Stimulated activated naive CD8-positive, alpha-beta T cell treated with anti-CD3 and anti-CD28 coated beads, Interleukin-15, amount 100 ng/mL, for 72 hours (primary cell): ENCODE measurements at regions not wholly inside any gene's neighbourhood (a gene's known extent, or its start where the extent isn't known, plus 50 kb on each side); places are given as distances from the start of the nearest gene placed in this dataset.

ENCODE experiments used
- ATAC-seq: fragments of 150-1000 bp; cut with Tn5 transposase; 2 replicates; pipeline ENCODE4 v1.10.0; 2021; ENCODE audit warnings: mild to moderate bottlenecking, moderate library complexity
- DNase-seq, 2 donors: peaks; one replicate each; pipeline ENCODE4 v3.0.0; 2021 to 2022
- H3K27ac Mint-ChIP-seq, 2 donors: one replicate each; pipeline ENCODE4 v1.8.0; 2022; ENCODE audit warnings: mild to moderate bottlenecking in 2 of 2, mixed read lengths in 2 of 2, moderate library complexity in 2 of 2
- H3K27me3 Mint-ChIP-seq: one replicate; pipeline ENCODE4 v1.8.0; 2022; ENCODE audit warnings: mixed read lengths
- H3K4me1 Mint-ChIP-seq: one replicate; pipeline ENCODE4 v1.8.0; 2022; ENCODE audit warnings: mild to moderate bottlenecking, mixed read lengths
- H3K4me3 Mint-ChIP-seq, 2 donors: one replicate each; pipeline ENCODE4 v1.8.0; 2022; ENCODE audit warnings: mild to moderate bottlenecking in 2 of 2, mixed read lengths in 2 of 2, moderate library complexity in 1 of 2
- H3K9me3 Mint-ChIP-seq, 2 donors: one replicate each; pipeline ENCODE4 v1.8.0; 2022; ENCODE audit warnings: mixed read lengths in 2 of 2

DNA sequence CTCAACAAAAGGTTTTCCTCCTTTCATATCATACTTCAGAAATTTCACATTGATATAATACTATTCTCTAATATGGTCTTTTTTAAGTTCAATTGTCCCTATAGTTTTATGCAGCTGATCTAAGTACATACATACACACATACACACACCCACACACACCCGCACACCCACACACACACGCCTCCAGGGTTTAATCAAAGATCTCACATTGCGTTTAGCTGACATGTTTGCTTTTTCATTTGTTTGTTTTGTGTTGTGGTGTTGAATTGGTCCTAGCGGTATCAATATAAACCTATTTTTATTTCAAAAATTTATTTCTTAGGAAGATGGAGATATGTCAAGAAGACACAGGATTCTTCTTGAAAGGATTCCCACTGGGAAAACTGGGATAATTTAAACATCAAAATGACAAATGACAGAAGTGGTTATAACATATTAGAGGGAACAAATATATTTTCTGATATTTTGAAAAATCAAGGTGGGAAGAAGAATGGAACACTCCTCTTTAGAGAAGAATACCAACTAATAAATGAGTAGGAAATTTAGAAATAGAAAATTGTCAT, 434.9 kb upstream of the SLC30A5 start:
- no peak for DNase-seq
- Mint-ChIP-seq H3K4me3 (no peak overlapping the region), H3K4me1 (peaks cover 5% of the 10 kb centered on the region), H3K27ac (no peak overlapping the region), H3K27me3 (no peaks in the 10 kb centered on the region), H3K9me3 (peaks cover 3 to 6% of the 10 kb centered on the region in 2 donors)
- ATAC-seq = no peak

DNA sequence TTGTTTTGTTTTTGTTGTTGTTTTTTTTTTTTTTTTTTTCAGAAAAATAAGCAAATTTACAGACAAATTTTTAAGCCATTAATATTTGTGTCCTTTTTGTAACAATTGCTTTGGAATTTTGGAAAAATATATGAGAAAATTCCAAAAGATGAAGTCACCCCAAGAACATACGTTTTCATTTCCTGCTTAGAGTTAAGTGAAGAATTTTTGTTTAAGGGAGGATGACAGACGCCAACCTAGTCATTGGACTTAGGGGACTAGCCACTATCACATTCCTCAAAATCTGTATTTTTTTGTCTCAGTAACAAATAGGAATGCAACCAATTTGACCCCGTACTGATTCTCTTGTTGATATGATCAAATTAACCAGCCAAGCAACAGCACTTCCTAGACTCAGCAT, 433.9 kb upstream of the SLC30A5 start:
- Mint-ChIP-seq H3K27ac (no peak overlapping the region), H3K27me3 (no peaks in the 10 kb centered on the region), H3K9me3 (peaks cover 3 to 6% of the 10 kb centered on the region in 2 donors), H3K4me3 (no peak overlapping the region), H3K4me1 (peaks cover 5% of the 10 kb centered on the region)
- ATAC-seq (no peak), DNase-seq (no peak)

DNA sequence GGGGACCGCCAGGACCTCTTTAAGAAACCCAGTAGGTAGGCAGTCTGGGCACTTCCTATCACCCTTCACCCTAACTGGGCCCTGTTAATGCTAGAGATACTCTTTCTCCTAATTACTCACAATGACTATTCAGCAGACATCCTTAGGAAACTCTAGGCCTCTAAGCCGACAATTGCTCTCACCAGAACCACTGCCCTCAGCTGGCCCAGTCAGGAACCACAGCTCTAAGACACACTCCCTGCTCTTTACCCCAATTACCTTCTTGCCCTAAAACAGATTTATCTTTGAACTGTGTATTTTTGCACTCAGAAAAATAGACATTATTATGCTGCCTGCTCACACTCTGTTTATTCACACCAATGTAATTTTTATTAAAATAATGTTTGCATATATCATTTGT, 432.6 kb upstream of the SLC30A5 start:
- ATAC-seq = peak; percentile 45
- peaks cover under 1 to 6% of the 10 kb centered on the region in 2 donors for H3K9me3 Mint-ChIP-seq

GRCh38 chr5:68662804-68663307, 431.0 kb upstream of the SLC30A5 start:
- no peak overlapping the region for H3K27ac Mint-ChIP-seq
- peaks cover 5% of the 10 kb centered on the region for H3K4me1 Mint-ChIP-seq
- no peaks in the 10 kb centered on the region for H3K27me3 Mint-ChIP-seq
- no peak overlapping the region for H3K4me3 Mint-ChIP-seq
- peaks cover 0 to 6% of the 10 kb centered on the region in 2 donors for H3K9me3 Mint-ChIP-seq
- DNase-seq (no peak), ATAC-seq (no peak)

More for the DNA sequence above, 432.6 kb upstream of the SLC30A5 start:
- Mint-ChIP-seq H3K27ac (no peak overlapping the region), H3K4me1 (peaks cover 5% of the 10 kb centered on the region), H3K4me3 (no peak overlapping the region), H3K27me3 (no peaks in the 10 kb centered on the region)
- DNase-seq = no peak

GRCh38 chr5:68669864-68670575, 423.8 kb upstream of the SLC30A5 start:
- peaks cover 10% of the 10 kb centered on the region for H3K4me1 Mint-ChIP-seq
- H3K4me3 Mint-ChIP-seq = no peak overlapping the region
- ATAC-seq = no peak
- H3K27me3 Mint-ChIP-seq = no peaks in the 10 kb centered on the region
- H3K9me3 Mint-ChIP-seq = no peaks in the 10 kb centered on the region
- no peak for DNase-seq
- H3K27ac Mint-ChIP-seq = no peak overlapping the region

DNA sequence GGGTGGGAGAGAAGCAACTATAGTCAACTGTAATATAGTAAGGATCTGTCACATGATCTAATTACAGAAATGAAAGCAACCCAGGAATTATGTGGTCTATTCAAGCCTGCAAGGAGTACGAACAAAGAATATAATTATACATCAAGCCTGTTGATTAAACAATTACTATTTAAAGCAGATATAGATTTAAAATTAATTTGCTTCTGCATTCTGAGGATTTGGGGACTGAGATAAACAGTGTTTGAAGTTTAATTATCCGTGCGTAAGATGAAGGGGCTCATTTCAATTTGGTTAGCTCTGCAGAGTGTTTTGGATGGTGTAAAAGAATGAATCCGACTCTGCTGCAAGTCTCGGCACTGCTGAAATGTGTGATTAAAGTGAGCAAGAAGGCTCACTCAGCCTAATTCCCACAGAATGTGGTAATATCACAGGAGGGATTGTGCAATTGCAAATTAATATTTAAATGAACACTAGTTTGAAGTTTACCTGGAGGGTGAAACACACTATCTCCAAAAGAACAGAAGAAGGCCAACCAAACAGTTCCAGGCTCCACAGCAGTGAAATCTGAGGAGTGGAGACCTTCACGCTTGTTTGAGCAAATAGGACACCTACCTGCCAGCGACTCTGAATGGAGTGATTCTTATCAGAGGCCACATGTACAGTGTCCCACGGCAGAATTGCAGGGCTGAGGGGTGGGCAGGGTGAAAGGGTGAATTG, 420.6 kb upstream of the SLC30A5 start:
- no peak overlapping the region for H3K4me3 Mint-ChIP-seq
- ATAC-seq = no peak
- DNase-seq = no peak
- no peaks in the 10 kb centered on the region for H3K27me3 Mint-ChIP-seq
- no peaks in the 10 kb centered on the region for H3K9me3 Mint-ChIP-seq
- no peak overlapping the region for H3K27ac Mint-ChIP-seq
- H3K4me1 Mint-ChIP-seq = peaks cover 10% of the 10 kb centered on the region

GRCh38 chr5:68673823-68674180, 420.0 kb upstream of the SLC30A5 start:
- no peak for DNase-seq
- no peak for ATAC-seq

GRCh38 chr5:68679041-68679440, 414.8 kb upstream of the SLC30A5 start:
- Mint-ChIP-seq H3K9me3 (no peaks in the 10 kb centered on the region), H3K27ac (no peak overlapping the region), H3K27me3 (no peaks in the 10 kb centered on the region), H3K4me3 (no peak overlapping the region), H3K4me1 (no peaks in the 10 kb centered on the region)
- no peak for ATAC-seq
- DNase-seq = no peak

More at GRCh38 chr5:68673823-68674180, 420.0 kb upstream of the SLC30A5 start:
- Mint-ChIP-seq H3K4me3 (no peak overlapping the region), H3K27me3 (no peaks in the 10 kb centered on the region), H3K4me1 (peaks cover 7% of the 10 kb centered on the region), H3K9me3 (no peaks in the 10 kb centered on the region), H3K27ac (no peak overlapping the region)

DNA sequence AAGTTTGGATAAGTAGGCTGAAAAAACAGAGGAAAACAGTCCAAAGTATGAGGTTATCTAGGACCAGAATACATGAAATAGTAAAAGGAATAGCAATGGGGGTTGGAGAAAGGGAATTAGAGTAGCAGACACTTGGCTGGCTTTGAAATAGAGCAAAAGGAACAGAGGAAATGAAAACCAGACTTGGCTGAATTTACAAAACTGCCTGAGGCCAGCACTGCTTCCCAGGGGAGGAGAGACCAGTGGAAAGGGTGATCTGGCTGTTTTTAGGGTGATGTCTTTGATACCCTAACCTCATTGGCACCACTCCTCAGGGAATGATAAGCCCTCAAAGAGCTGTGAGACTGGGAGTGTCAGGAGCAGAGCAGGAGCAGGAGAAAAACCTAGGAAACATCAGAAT, 413.4 kb upstream of the SLC30A5 start:
- Mint-ChIP-seq H3K27me3 (no peaks in the 10 kb centered on the region), H3K27ac (no peak overlapping the region), H3K4me1 (no peaks in the 10 kb centered on the region), H3K9me3 (no peaks in the 10 kb centered on the region), H3K4me3 (no peak overlapping the region)
- no peak for DNase-seq
- ATAC-seq = no peak

DNA sequence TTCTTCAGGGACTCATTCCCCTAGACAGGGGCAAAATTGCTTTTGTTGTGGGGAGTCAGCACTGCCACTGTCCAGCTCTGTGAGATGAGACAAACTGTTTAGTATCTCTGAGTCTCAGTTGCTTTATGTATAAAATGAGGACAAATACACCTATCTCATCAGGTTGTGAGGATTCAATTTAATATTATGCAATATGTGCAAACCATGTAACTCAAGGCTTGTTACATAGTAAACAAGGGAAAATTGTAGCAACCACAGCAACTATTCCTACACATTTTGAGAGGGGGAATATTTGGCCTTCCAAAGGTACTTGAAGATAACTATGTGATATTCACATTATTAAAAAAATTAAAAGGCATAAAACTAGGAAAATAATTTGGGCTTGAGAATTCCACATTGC, 411.9 kb upstream of the SLC30A5 start:
- no peak for DNase-seq
- Mint-ChIP-seq H3K9me3 (no peaks in the 10 kb centered on the region), H3K27ac (no peak overlapping the region), H3K27me3 (no peaks in the 10 kb centered on the region), H3K4me1 (no peaks in the 10 kb centered on the region), H3K4me3 (no peak overlapping the region)
- no peak for ATAC-seq

- Mint-ChIP-seq H3K4me1 (no peaks in the 10 kb centered on the region), H3K27ac (no peak overlapping the region), H3K9me3 (no peaks in the 10 kb centered on the region), H3K4me3 (no peak overlapping the region), H3K27me3 (no peaks in the 10 kb centered on the region)
- ATAC-seq (no peak), DNase-seq (no peak)
Measured at GRCh38 chr5:68682400-68683160, 411.2 kb upstream of the SLC30A5 start.

- no peaks in the 10 kb centered on the region for H3K9me3 Mint-ChIP-seq
- H3K27ac Mint-ChIP-seq = no peak overlapping the region
- H3K4me3 Mint-ChIP-seq = no peak overlapping the region
- ATAC-seq (no peak), DNase-seq (no peak)
- no peaks in the 10 kb centered on the region for H3K4me1 Mint-ChIP-seq
- H3K27me3 Mint-ChIP-seq = no peaks in the 10 kb centered on the region
Measured at GRCh38 chr5:68683632-68684036, 410.2 kb upstream of the SLC30A5 start.

- Mint-ChIP-seq H3K9me3 (peaks cover 0 to under 1% of the 10 kb centered on the region in 2 donors), H3K4me3 (no peak overlapping the region), H3K4me1 (peaks cover 6% of the 10 kb centered on the region), H3K27ac (no peak overlapping the region), H3K27me3 (no peaks in the 10 kb centered on the region)
- ATAC-seq = no peak
- no peak for DNase-seq
Measured at GRCh38 chr5:68685863-68686262, 408.0 kb upstream of the SLC30A5 start.

DNA sequence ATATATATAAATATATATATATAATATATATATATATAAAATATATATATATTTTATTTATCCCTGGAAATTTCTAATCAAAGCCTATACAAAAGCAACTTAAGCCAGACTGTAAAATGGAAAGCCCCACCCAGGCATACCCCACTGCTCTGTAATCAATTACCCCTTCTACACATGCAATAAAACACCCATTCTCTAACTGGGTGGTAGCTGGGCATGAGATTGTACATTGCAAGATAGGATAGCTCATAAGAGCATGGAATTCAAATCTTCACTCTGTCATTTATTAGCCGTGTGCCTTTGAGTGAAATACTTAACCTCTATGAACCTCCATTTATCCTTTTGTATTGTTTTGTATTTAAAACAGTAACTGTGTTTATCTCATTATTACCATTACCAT, 405.3 kb upstream of the SLC30A5 start:
- ATAC-seq (peak; percentile 55), DNase-seq (no peak)
- H3K4me3 Mint-ChIP-seq = no peak overlapping the region
- H3K4me1 Mint-ChIP-seq = peaks cover 6% of the 10 kb centered on the region
- H3K9me3 Mint-ChIP-seq = peaks cover 8 to 12% of the 10 kb centered on the region in 2 donors
- no peak overlapping the region for H3K27ac Mint-ChIP-seq
- no peaks in the 10 kb centered on the region for H3K27me3 Mint-ChIP-seq

DNA sequence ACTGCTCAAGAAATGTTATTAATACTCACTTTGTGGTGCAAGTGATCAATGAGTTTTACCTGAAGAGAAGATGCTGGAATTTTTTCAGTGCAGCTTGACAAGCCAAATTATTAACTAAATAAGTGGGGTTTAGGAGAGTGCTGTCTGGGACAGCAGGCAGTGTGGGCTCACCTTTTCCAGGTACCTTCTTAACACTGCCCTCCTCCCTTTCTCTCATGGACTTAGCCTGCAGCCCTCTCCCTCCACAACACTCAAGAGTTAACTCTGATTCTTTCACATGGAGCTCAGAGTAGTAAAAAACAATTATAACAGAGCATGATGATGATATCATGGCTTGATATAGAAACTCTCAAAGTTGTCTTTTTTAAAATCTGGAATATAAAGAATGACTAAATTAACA, 404.8 kb upstream of the SLC30A5 start:
- DNase-seq (no peak), ATAC-seq (no peak)
- Mint-ChIP-seq H3K4me3 (no peak overlapping the region), H3K27me3 (no peaks in the 10 kb centered on the region), H3K4me1 (peaks cover 6% of the 10 kb centered on the region), H3K9me3 (peaks cover 12% of the 10 kb centered on the region in 2 donors), H3K27ac (no peak overlapping the region)
